GM23248 (cell line): ENCODE measurements at regions not wholly inside any gene's neighbourhood (a gene's known extent, or its start where the extent isn't known, plus 50 kb on each side); places are given as distances from the start of the nearest gene placed in this dataset.

Source experiments
- EZH2 ChIP-seq: fragments of 200-600 bp; sonication (generic); IDR thresholded peaks from 2 replicates; pipeline ENCODE4 v1.6.1; 2018; ENCODE audit warnings: antibody characterized with exemption, mild to moderate bottlenecking; ENCODE audit not compliant: insufficient read depth, poor library complexity, severe bottlenecking
- EZH2phosphoT487 ChIP-seq: fragments of 200-600 bp; sonication (generic); IDR thresholded peaks from 2 replicates; pipeline ENCODE4 v1.6.1; 2018; ENCODE audit warnings: antibody characterized with exemption, moderate library complexity, mild to moderate bottlenecking, low read depth; ENCODE audit not compliant: insufficient read depth

DNA sequence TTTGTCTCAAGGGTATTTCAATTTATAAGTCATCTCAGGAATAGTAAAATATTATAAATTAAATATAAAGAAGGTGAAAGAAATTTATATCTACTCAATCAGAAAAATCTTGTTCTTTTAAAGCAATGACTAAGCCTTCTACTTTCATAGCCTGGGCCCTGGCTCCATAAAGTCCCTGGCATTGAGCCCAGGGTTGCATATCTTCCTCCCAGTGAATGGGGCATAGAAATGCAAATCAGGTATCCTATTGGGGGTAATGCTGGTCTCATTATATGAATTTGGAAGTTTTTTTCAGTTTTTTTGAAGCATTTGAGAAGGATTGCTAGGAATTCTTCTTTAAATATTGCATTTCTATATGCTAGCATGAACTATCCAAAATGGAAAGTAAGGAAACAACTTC is 73.9 kb upstream of the MC2R start:
- TF ChIP-seq EZH2: no peak
- TF ChIP-seq EZH2phosphoT487: no peak
